ENCODE measurements at regions not wholly inside any gene's neighbourhood (a gene's known extent, or its start where the extent isn't known, plus 50 kb on each side); places are given as distances from the start of the nearest gene placed in this dataset.
"Not testable (repeated sequence)": the region's sequence is repeated elsewhere in the genome, so short reads cannot be mapped to it uniquely, and the experiment has no call there.

GRCh38 chr1:85520826-85521820, 56.2 kb upstream of the DDAH1 start:
- H3K9me3 ChIP-seq (ENCODE audit: severe bottlenecking); H3K36me3 ChIP-seq; H3K4me3 ChIP-seq (ENCODE audit: low read depth, low read length); H3K27ac ChIP-seq; H3K27me3 ChIP-seq (ENCODE audit: insufficient read depth, low read depth, severe bottlenecking): not testable (repeated sequence)
- peak; percentile 16 for DNase-seq

GRCh38 chr1:85522458-85522857, 57.5 kb upstream of the DDAH1 start:
- H3K27me3 ChIP-seq (ENCODE audit: insufficient read depth, low read depth, severe bottlenecking); H3K4me3 ChIP-seq (ENCODE audit: low read depth, low read length); H3K9me3 ChIP-seq (ENCODE audit: severe bottlenecking); H3K36me3 ChIP-seq; DNase-seq; H3K27ac ChIP-seq: not testable (repeated sequence)

GRCh38 chr1:85523061-85523460, 57.5 kb upstream of the CCN1 start:
- H3K36me3 ChIP-seq; H3K4me3 ChIP-seq (ENCODE audit: low read depth, low read length); H3K9me3 ChIP-seq (ENCODE audit: severe bottlenecking); H3K27me3 ChIP-seq (ENCODE audit: insufficient read depth, low read depth, severe bottlenecking); DNase-seq; H3K27ac ChIP-seq: not testable (repeated sequence)

- H3K27me3 ChIP-seq (ENCODE audit: insufficient read depth, low read depth, severe bottlenecking); H3K27ac ChIP-seq: not testable (repeated sequence)
Measured at GRCh38 chr1:85524281-85524886, 56.2 kb upstream of the CCN1 start.

GRCh38 chr1:85525591-85525991, 55.0 kb upstream of the CCN1 start:
- H3K9me3 ChIP-seq (ENCODE audit: severe bottlenecking); H3K36me3 ChIP-seq; H3K27me3 ChIP-seq (ENCODE audit: insufficient read depth, low read depth, severe bottlenecking); H3K4me3 ChIP-seq (ENCODE audit: low read depth, low read length); DNase-seq; H3K27ac ChIP-seq: not testable (repeated sequence)

More at GRCh38 chr1:85524281-85524886, 56.2 kb upstream of the CCN1 start:
- not testable (repeated sequence) for H3K4me3 ChIP-seq (ENCODE audit: low read depth, low read length); DNase-seq; H3K36me3 ChIP-seq; H3K9me3 ChIP-seq (ENCODE audit: severe bottlenecking)

GRCh38 chr1:85526216-85526615, 54.3 kb upstream of the CCN1 start:
- not testable (repeated sequence) for H3K27ac ChIP-seq; H3K36me3 ChIP-seq; H3K9me3 ChIP-seq (ENCODE audit: severe bottlenecking); DNase-seq; H3K4me3 ChIP-seq (ENCODE audit: low read depth, low read length); H3K27me3 ChIP-seq (ENCODE audit: insufficient read depth, low read depth, severe bottlenecking)

GRCh38 chr1:85527145-85527544, 53.4 kb upstream of the CCN1 start:
- H3K27ac ChIP-seq; DNase-seq; H3K36me3 ChIP-seq; H3K4me3 ChIP-seq (ENCODE audit: low read depth, low read length); H3K9me3 ChIP-seq (ENCODE audit: severe bottlenecking); H3K27me3 ChIP-seq (ENCODE audit: insufficient read depth, low read depth, severe bottlenecking): not testable (repeated sequence)
